Stomach (tissue), 8 donors: ENCODE measurements at regions not wholly inside any gene's neighbourhood (a gene's known extent, or its start where the extent isn't known, plus 50 kb on each side); places are given as distances from the start of the nearest gene placed in this dataset.
"Not testable (repeated sequence)": the region's sequence is repeated elsewhere in the genome, so short reads cannot be mapped to it uniquely, and the experiment has no call there.

ENCODE experiments used
- DNase-seq, 2 donors: peaks; one replicate each; pipeline versions ENCODE4 v3.0.0 to v3.0.0-alpha.2; 2013 to 2019
- H3K27ac ChIP-seq, 5 donors: fragments of 200-600 bp in 4 of 5; sonication (generic) in 4 of 5; one replicate each; pipeline ENCODE4 v1.5.1; 2013 to 2019; ENCODE audit warnings: mild to moderate bottlenecking in 1 of 5, moderate library complexity in 1 of 5
- H3K27me3 ChIP-seq, 3 donors: fragments of 200-600 bp; sonication (generic); one replicate each; pipeline ENCODE4 v1.5.1; 2017 to 2019; ENCODE audit warnings: mixed run types in 1 of 3
- H3K36me3 ChIP-seq, 4 donors: fragments of 200-600 bp; sonication (generic); 1 replicate in 3 of 4; 2 replicates in 1 of 4; pipeline ENCODE4 v1.5.1; 2016 to 2019
- H3K4me1 ChIP-seq, 4 donors: fragments of 200-600 bp; sonication (generic); one replicate each; pipeline ENCODE4 v1.5.1; 2016 to 2019
- H3K4me3 ChIP-seq, 4 donors: fragments of 200-600 bp; sonication (generic) in 3 of 4; one replicate each; pipeline ENCODE4 v1.5.1; 2016 to 2019; ENCODE audit warnings: mild to moderate bottlenecking in 1 of 4
- H3K9me3 ChIP-seq, 4 donors: fragments of 200-600 bp; sonication (generic); one replicate each; pipeline ENCODE4 v1.5.1; 2016 to 2019
- CTCF ChIP-seq, 7 experiments: fragments of 450-650 bp in 4 of 7; fragments of 200-600 bp in 3 of 7; sonication (generic) in 3 of 7; IDR thresholded peaks; one replicate each; pipeline ENCODE4 v1.5.1; 2016 to 2019; ENCODE audit warnings: antibody characterized with exemption in 7 of 7, control low read depth in 2 of 7, mild to moderate bottlenecking in 1 of 7
- EP300 ChIP-seq: sonication (generic); formaldehyde crosslinking; IDR thresholded peaks from one replicate; pipeline ENCODE4 v1.6.1; 2017; ENCODE audit warnings: antibody characterized with exemption
- POLR2A ChIP-seq, 4 donors: fragments of 450-650 bp; IDR thresholded peaks; one replicate each; pipeline ENCODE4 v1.6.1; 2016; ENCODE audit warnings: antibody characterized with exemption in 4 of 4, control low read depth in 2 of 4, mild to moderate bottlenecking in 1 of 4, moderate library complexity in 1 of 4
- POLR2AphosphoS5 ChIP-seq, 3 donors: sonication (generic); formaldehyde crosslinking; IDR thresholded peaks; one replicate each; pipeline ENCODE4 v1.6.1; 2016; ENCODE audit warnings: antibody characterized with exemption in 3 of 3
- WGBS, 5 donors: extraction: QIAGEN DNeasy Blood & Tissue Kit in 3 of 5; methylation state at CpG; one replicate each; pipeline versions ENCODE4 v1.1.5 to v1.1.7; 2013 to 2018; 5-methylcytosine and 5-hydroxymethylcytosine counted together
- intact Hi-C: fragments of 100-400 bp; cut with DNase I; formaldehyde crosslinking; loops from one replicate; pipeline ENCODE4 v1.15.1; 2023; ENCODE audit warnings: low total_unique reads
- donor health status: healthy with polysubstance abuse.
- donor health status: Bipolar disorder and iron deficiency.
- donor health status: healthy.

- Histone ChIP-seq H3K4me3 (no peak overlapping the region), H3K36me3 (no peaks in the 10 kb centered on the region), H3K9me3 (no peaks in the 10 kb centered on the region), H3K27ac (no peak overlapping the region), H3K4me1 (no peaks in the 10 kb centered on the region), H3K27me3 (no peaks in the 10 kb centered on the region)
- no peak for DNase-seq
- TF ChIP-seq POLR2A (IDR thresholded peaks at IDR 0.05) (no peak), CTCF (IDR thresholded peaks at IDR 0.05) (no peak), EP300 (no peak), POLR2AphosphoS5 (IDR thresholded peaks at IDR 0.05) (no peak)
- intact Hi-C loops: no loop called here
Observed at GRCh38 chr1:99397863-99398262, 133.6 kb downstream of the PLPPR4 start.

GRCh38 chr1:99401556-99401955, 137.3 kb downstream of the PLPPR4 start:
- H3K27ac ChIP-seq, H3K4me1 ChIP-seq, H3K27me3 ChIP-seq, H3K4me3 ChIP-seq, H3K36me3 ChIP-seq, intact Hi-C loops, DNase-seq, H3K9me3 ChIP-seq: not testable (repeated sequence)

GRCh38 chr1:99404399-99404798, 140.1 kb downstream of the PLPPR4 start:
- H3K4me3 ChIP-seq, H3K4me1 ChIP-seq, DNase-seq, H3K27ac ChIP-seq, H3K36me3 ChIP-seq, H3K9me3 ChIP-seq, intact Hi-C loops, H3K27me3 ChIP-seq: not testable (repeated sequence)
- 93 to 97% (median 94%) methylated on average over 5 to 6 of the region's 7 CpGs for WGBS, 5 donors

- WGBS, 5 donors: 85 to 90% (median 89%) methylated on average over 9 of the region's 9 CpGs
- H3K4me3 ChIP-seq, DNase-seq, H3K4me1 ChIP-seq, H3K36me3 ChIP-seq, H3K27me3 ChIP-seq, intact Hi-C loops, H3K9me3 ChIP-seq, H3K27ac ChIP-seq: not testable (repeated sequence)
Observed at GRCh38 chr1:99405325-99405724, 141.0 kb downstream of the PLPPR4 start.

GRCh38 chr1:99407018-99407417, 142.7 kb downstream of the PLPPR4 start:
- intact Hi-C loops: no loop called here
- Histone ChIP-seq H3K27me3 (no peaks in the 10 kb centered on the region), H3K4me3 (no peak overlapping the region), H3K36me3 (no peaks in the 10 kb centered on the region), H3K9me3 (peaks cover 0 to 3% (median 0%) of the 10 kb centered on the region in 4 donors), H3K27ac (no peak overlapping the region), H3K4me1 (no peaks in the 10 kb centered on the region)
- TF ChIP-seq EP300 (no peak), POLR2AphosphoS5 (IDR thresholded peaks at IDR 0.05) (no peak), POLR2A (IDR thresholded peaks at IDR 0.05) (no peak), CTCF (IDR thresholded peaks at IDR 0.05) (no peak)
- WGBS, 5 donors: 60 to 78% (median 68%) methylated on average over 3 of the region's 3 CpGs
- no peak for DNase-seq

- Histone ChIP-seq H3K4me1 (no peaks in the 10 kb centered on the region), H3K9me3 (peaks cover 0 to 5% (median 2%) of the 10 kb centered on the region in 4 donors), H3K4me3 (no peak overlapping the region), H3K27ac (no peak overlapping the region), H3K36me3 (no peaks in the 10 kb centered on the region), H3K27me3 (no peaks in the 10 kb centered on the region)
- intact Hi-C loops: no loop called here
- WGBS, 5 donors: 61 to 79% (median 72%) methylated on average over 3 of the region's 3 CpGs
- DNase-seq: no peak
- TF ChIP-seq CTCF (IDR thresholded peaks at IDR 0.05): no peak
- TF ChIP-seq EP300: no peak
- no peak for TF ChIP-seq POLR2AphosphoS5 (IDR thresholded peaks at IDR 0.05)
- TF ChIP-seq POLR2A (IDR thresholded peaks at IDR 0.05): no peak
Observed at GRCh38 chr1:99424087-99424486, 159.8 kb downstream of the PLPPR4 start.
